GM12865 (cell line): ENCODE measurements at regions not wholly inside any gene's neighbourhood (a gene's known extent, or its start where the extent isn't known, plus 50 kb on each side); places are given as distances from the start of the nearest gene placed in this dataset.

Experiments
- DNase-seq: peaks from one replicate; pipeline ENCODE4 v3.0.0; 2010; ENCODE audit warnings: low read depth
- H3K4me3 ChIP-seq: 2 replicates; pipeline ENCODE4 v1.5.1; 2011; ENCODE audit warnings: mild to moderate bottlenecking, low read depth, low read length, control low read depth
- CTCF ChIP-seq: IDR thresholded peaks from 2 replicates; pipeline ENCODE4 v1.5.1; 2011; ENCODE audit warnings: low read length, control low read depth, low read depth, inconsistent platforms; ENCODE audit not compliant: insufficient read depth; ENCODE audit errors: missing control alignments

GRCh38 chr12:60252359-60253096 is 656.7 kb downstream of the SLC16A7 start:
- H3K4me3 ChIP-seq = no peak overlapping the region
- no peak for DNase-seq
- no peak for TF ChIP-seq CTCF

- TF ChIP-seq CTCF = no peak
- no peak for DNase-seq
- H3K4me3 ChIP-seq = no peak overlapping the region
These were observed 659.2 kb downstream of the SLC16A7 start for GRCh38 chr12:60255044-60255443.

- H3K4me3 ChIP-seq = no peak overlapping the region
- no peak for TF ChIP-seq CTCF
- DNase-seq = no peak
These were observed 661.2 kb downstream of the SLC16A7 start for GRCh38 chr12:60257063-60257462.

- no peak overlapping the region for H3K4me3 ChIP-seq
- DNase-seq = no peak
- TF ChIP-seq CTCF = no peak
These were observed 663.4 kb downstream of the SLC16A7 start for GRCh38 chr12:60259225-60259624.

- no peak for DNase-seq
- no peak for TF ChIP-seq CTCF
- H3K4me3 ChIP-seq = no peak overlapping the region
These were observed 666.5 kb downstream of the SLC16A7 start for GRCh38 chr12:60262378-60262777.

GRCh38 chr12:60263161-60263560 is 667.3 kb downstream of the SLC16A7 start:
- no peak for DNase-seq

More at GRCh38 chr12:60263161-60263560, 667.3 kb downstream of the SLC16A7 start:
- no peak overlapping the region for H3K4me3 ChIP-seq
- TF ChIP-seq CTCF = no peak
